ENCODE measurements at regions not wholly inside any gene's neighbourhood (a gene's known extent, or its start where the extent isn't known, plus 50 kb on each side); places are given as distances from the start of the nearest gene placed in this dataset.
"Not testable (repeated sequence)": the region's sequence is repeated elsewhere in the genome, so short reads cannot be mapped to it uniquely, and the experiment has no call there.

DNA sequence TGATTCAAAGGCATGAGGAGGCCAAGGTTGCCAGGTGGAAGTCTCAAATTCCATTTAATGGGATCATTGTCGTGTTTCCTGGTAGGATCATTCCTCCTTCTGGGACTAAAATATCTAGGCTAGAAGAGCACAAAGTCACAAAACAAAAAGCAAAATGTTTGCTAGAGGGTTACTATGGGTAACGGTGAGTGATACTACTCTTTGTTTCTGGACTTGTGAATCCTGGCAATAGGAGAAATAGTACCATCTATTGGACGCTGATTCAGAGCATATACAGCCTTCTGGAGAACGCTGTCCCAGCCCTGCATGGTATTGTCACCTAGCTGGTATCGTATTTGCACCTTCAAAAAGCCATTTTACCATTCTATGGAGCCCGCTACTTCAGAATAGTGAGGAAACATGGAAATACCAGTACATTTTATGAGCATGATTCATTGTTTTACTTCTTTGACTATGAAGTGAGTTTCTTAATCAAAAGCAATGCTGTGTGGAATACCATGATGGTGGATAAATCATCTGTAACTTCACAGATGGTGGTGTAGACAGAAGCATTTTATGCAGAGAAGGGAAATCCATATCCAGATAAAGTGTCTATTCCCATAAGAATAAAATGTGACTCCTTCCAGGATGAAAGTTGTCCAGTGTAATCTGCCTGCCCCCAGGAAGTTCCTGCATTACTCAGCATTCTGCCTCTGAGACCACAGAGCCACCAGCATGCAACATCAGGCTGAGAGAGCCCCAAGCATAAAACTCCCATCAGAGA is 361.0 kb downstream of the ETV1 start:
- DNase-seq: peak; percentile 36

DNA sequence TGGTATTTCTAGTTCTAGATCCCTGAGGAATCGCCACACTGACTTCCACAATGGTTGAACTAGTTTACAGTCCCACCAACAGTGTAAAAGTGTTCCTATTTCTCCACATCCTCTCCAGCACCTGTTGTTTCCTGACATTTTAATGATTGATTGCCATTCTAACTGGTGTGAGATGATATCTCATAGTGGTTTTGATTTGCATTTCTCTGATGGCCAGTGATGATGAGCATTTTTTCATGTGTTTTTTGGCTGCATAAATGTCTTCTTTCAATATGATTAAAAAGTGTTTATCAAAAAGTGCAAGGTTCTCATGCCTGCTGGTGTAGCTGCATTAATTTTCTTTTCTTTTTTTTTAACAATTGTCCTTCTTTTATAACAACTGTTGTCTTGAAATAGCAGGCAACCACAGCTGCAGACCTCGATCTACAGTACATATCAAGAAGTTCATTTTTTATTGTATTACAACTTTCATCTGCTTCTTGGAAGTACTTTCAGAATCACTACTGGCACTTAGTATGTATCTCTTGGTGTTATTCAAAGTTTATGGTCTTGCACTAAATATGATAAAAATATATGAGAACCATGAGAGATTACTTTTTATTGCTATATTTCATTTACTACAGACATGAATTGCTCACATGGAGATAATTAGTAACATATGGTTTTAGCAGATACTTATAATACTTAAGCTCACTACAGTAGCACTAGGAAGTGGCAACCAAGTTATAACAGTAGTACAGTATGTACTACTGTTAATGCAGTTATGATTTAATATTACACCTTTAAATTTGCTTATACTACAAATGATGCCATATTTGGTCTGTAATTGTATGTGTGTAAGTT is 358.0 kb downstream of the ETV1 start:
- DNase-seq: not testable (repeated sequence)

DNA sequence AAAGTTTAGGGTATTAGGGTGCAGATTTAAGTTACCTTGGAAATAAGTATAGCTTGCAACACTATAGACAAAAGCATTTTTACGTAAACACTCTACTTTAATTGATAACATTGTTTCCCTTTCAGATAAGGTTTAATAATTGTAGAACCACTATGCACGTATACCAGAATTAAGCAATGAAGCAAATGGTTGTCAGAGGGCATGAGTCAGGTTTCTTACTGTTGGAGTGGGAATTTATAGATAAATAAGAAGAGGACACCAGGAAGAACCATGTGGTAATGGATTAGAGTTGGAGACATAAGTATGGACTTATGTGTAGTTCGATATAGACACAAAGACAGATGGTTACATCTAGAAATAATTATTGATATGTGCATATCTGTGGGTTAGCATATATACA is 355.6 kb downstream of the ETV1 start:
- DNase-seq: no peak

DNA sequence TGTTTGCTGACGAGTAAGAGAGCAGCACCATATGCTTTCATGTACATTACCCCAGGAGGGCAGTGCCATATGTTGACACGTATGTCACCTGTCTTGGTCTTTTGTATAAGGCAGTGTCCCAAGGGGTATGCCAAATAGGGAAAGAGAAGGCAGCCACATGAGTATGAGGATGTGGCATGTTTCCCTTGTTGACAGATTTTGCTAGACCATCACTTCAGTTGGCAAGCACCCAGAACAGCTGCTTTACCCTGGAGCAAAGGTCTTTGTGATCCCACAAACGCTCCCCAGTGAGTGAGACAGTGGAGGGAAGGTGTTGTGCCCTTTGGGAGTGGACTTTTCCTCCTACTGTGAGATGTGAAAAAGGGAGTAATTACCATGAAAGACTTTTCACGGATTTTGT is 350.1 kb downstream of the ETV1 start:
- no peak for DNase-seq

DNA sequence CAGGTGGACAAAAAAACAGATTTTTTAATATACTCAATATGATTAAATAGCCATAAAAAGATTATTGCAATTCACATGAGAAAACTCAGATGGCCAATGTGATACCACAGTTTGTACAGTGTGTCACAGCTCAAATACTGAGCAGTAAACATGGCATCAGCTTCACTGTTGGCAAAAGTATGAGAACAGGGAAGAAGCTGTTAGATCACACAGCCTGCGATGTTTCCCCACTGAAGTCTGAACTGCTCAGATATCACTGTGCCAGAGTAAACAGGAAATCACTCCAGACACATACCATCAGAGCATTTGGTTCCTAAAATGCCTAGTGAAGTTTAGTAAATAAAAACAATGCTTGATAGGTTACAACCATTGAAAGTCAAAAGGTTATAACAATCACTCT is 347.8 kb downstream of the ETV1 start:
- DNase-seq: peak; percentile 5

DNA sequence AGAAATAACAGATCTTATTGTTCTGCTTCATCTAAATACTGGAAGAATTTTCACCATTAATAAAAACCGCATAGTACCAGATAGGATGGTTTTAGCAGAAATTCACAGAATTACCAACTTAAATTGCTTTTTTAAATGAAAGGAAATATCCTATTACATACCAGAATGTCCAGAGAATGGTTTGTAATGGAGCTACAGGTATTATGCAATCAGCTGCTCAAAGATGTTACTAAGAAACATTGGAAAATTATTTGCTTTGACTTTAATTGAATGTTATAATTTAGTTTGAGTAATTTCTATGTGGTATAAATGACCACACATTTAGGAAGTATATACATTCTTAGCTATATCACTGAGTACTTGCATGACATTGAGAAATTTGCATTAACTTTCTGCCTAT is 338.3 kb downstream of the ETV1 start:
- no peak for DNase-seq

DNA sequence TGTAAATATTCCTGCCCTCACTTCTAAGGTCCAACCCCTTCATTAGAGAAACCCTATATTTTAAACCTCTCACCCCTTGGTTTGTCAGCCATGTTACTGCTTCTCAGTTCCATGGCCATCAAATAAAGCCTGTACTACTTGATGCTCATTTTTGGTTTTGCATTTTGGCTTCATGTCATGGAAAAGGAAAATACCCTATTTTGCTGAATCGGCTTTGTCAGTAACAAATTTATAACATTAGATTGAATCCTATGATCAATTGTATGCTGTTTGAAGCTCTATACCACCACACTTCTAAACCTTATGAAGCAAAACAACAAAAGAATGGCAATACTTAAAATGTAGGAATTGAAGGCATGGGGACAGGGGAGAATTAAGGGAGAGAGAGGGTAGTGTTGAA is 333.1 kb downstream of the ETV1 start:
- DNase-seq: no peak

DNA sequence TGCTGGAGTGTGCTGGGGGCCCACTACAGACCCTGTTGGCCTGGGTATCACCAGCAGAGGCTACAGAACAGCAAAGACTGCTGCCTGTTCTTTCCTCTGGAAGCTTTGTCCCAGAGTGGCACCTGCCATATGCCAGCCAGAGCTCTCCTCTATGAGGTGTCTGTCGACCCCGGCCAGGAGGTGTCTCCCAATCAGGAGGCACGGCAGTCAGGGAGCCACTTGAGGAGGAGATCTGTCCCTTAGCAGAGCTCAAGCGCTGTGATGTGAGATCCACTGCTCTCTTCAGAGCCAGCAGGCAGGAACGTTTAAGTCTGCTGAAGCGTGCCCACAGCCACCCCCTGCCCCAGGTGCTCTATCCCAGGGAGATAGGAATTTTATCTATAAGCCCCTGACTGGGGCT is 316.2 kb downstream of the ETV1 start:
- DNase-seq: no peak

DNA sequence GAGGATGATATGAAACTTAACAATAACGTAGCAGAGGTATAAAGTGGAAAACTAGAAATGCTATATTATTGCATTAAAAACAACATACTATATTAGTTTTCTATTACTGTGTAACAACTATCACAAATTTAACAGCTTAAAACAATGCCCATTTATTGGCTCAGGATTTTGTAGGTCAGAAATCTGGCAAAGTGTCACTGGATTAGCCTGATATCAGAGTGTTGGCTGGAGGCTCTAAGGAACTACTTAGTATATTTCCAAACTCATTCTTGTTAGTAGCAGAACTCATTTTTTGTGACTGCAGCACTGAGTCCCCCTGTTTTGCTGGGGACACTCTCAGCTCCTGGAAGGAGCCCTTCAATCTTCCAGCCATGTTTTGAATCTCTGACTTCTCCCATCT is 306.8 kb downstream of the ETV1 start:
- no peak for DNase-seq

DNA sequence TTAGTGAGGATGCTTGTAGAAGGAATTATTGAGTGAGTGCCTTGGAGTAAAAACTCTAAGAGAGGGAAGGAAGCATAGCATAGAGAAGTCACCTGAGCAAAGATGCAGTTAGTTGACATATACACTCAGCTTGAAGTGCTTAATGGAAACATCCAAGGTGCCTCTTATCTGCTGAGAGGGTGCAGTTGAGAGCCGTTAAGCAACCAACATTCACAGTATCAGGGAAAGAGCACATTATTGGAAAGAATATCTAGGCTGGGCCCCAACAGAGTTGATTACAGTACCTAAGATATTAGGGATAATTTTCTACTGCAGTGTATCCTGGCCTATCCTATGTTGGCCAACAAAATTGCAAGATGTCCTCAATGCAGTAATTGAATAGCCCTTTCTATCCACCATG is 302.0 kb downstream of the ETV1 start:
- DNase-seq: no peak

DNA sequence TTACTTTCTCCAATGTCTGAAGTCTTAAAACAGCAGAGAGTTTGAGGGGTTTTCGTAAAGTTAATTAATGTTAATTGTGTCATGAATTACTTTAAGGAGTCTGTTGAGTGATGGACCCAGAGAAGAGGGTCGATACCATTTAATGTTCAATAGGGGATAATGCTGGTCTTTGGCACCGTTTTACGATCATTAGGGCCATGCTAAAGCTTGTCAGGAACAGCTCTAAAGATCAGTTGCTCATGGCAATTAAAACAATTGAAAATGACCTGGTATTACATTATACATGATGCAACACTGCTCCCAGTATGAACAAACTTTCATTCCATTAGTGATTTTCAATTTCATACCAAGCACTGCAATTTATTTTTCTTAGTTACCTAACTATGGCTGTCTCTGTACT is 296.9 kb downstream of the ETV1 start:
- no peak for DNase-seq

DNA sequence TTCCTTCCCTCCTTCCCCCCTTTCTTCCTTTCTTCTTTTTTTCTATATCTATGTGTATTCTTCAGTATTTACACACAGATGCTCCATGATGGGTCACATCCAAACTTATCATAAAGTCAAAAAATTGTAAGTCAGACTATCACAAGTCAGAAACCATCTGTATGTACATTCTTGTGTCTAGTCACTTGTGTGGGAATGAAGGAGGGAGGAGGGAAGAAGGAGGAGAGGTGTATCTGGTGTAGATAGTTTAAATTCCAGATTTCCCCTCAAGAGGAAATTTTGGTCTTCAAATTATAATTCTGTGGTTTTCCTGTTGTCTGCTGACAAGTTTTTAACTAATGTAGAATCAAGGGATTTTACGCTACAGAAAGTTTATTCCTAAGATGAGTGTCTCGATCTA is 287.2 kb downstream of the ETV1 start:
- DNase-seq: no peak

DNA sequence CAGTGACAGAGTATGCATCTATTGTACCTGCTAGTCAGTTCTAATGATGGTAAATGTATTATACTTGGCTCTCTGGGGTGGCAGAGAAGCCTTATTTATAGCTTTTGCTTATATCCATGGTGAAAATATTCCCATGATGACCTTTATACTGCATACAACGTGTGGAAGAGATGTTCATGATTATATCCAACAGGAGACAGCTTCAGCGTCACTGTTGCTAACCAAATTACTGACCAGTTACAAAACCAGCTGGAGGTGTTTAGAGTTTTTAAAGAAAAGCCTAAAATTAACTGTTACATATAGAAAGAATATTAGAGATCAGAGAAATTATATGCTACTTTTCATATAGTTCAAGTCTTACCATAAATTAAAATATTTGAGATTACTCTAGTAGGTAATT is 280.8 kb downstream of the ETV1 start:
- DNase-seq: no peak

DNA sequence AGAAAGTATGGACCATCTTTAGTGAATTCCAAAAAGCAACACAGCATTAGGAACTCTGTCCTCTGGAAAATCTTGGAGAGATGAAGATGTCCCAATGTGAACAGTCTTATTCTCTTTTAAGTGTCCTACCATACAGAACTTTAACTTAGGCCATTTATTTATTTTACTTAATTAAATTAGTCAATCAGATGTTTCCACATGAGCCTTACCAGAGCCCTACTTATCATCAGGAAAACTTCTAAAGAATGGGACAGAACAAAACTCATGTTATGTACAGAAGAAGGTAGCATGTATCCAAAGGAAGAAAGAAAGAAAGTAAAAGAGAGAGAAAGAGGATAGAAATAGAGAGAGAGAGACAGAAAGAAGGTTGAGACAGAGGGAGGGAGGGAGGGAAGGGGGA is 276.4 kb downstream of the ETV1 start:
- no peak for DNase-seq

DNA sequence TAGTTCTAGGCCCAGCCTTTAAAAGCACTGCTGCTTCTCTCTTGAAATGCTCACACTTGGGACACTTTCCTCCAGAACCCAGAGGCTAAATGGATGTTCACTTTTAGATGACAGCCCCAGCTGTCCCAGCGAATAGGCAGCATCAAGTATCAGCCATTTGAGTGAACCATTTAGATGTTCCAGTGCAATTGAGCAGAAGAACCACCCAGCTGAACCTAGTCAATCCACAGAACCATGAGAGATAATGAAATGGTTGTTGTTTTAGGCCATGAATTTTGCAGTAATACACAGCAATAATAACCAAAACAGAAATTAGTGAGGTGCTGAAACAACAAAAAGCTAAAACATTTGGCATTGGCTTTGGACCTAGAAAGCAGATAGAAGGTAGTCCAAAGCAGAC is 273.9 kb downstream of the ETV1 start:
- no peak for DNase-seq

DNA sequence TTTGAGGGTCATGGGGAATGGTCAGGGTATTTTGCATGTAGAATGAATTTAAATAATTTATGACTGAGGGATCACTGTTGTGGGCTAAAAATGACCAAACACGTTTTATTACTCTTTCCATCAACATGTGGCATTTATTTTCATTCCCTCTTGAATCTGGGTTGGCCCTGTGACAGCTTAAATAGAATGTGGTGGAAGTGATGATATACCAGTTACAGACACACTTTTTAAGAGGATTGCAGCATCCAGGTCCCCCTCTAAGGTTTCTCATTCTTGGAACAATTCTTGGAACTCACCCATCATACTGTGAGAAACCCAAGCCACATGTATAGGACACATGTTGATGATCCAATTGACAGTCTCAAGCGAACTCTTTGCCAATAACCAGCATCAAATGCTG is 272.4 kb downstream of the ETV1 start:
- no peak for DNase-seq

DNA sequence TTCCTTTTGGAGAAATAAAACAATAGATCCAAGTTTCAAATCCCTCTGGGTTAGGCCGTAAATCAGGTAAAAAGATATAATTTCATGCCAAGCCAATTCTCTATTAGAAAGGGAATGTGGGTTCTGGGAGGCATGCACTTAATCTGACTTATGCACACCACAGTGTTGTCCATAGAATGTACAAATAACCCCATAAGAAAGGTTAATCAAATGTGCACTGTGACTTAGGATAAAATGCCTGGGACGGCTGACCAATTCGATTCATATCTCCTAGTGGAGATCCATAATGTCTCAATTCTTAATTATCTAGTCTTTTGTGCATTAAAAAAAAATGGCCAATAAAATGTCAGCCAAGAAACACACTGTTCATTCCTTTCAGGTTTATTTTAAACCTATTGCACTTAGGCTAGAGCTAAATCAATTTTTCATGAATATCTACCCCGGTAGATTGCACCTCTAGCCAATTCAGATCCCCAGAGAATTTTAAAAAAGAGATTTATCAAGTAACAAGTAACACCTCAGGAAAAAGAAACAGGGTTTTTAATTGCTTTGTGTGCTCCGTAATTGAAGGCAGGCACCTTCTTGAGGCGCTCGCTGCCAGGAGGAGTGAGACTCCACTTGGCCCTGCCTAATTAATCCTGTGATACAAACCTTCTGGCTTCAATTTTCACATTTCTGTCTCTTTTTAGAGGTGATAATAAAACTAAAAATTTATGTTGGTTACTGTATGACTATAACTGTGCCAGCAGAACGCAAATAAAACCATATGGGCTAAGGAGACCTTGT is 265.1 kb downstream of the ETV1 start:
- DNase-seq: no peak

DNA sequence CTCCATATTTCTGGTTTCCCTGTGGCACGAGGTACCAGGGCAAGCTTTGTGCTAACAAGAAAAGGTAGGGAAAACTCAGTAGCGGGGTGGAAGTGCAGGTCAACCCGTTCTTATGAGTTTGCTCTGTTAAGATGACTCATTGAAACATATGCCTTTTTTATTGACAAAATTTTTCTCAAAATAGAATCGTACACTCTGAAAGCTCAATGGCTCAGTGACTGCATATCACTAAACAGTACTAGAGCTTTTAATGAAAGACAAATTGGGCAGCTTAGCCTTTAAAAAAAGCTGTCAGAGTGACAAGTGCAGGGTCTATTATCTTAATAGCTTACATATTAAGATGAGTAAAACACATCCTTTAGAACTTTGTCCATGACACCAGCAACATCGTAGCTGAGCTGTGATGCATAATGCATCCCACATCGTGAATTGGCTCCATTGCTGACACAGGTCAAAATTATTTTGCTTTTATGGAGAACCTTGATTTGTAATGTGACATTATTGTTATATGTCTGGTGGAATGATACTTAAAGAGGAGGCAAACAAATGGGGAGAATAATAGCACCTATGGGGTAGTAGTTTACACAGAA is 264.4 kb downstream of the ETV1 start:
- no peak for DNase-seq

DNA sequence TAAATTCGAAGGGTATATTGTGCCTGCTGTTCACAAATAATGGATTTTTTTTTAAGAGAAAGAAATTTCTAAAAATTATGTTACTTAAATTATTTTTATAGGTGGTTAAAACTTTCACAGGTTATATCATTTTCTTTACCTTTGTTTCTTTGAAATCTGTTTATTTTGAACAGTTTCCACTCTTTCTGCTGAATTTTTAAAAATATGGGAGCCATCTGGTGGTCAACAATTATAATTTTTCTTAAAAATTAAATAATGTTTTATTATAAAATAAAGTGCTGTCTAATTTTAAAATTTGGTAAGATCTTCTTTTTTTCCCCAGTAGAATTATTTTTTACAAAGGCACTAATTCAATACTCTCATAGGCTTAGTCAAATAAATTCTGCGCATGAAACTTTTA is 263.9 kb downstream of the ETV1 start:
- DNase-seq: no peak

DNA sequence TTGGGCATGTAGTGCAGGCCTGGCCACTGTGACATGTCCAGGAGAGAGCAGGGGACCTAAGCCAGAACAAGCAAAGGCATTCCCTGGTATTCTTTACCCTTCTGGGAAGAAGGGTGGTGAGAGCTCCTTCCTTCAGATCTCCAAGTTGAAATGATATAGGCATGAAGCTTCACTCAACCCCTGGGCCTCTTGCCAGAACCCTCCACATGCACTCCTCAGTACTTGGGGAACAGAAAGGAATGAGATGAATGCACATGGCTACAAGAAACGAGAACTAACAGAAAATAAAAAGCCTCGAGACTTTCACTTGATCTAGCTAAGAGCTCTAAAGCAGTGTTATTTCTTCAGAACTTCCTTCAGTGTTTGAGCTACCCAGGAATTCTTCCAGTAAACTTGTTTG is 262.2 kb downstream of the ETV1 start:
- DNase-seq: no peak

DNA sequence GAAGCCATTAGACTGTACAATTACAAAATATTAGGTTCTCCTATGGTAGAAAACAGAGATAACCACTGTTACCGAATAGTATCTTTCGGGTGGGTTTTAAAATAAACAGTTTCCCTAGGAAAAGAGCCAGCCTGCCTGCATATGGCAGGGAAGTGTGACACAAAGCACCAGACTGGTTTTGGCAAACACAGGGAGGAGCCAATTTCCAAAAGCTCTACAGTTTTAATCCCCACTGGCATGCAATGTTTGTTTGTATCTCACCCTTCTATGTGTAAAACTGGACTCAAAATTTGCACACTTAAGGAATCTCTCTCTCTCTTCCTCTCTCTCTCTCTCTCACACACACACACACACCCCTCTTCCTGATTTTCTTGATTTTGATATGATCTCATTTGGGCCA is 261.7 kb downstream of the ETV1 start:
- no peak for DNase-seq

DNA sequence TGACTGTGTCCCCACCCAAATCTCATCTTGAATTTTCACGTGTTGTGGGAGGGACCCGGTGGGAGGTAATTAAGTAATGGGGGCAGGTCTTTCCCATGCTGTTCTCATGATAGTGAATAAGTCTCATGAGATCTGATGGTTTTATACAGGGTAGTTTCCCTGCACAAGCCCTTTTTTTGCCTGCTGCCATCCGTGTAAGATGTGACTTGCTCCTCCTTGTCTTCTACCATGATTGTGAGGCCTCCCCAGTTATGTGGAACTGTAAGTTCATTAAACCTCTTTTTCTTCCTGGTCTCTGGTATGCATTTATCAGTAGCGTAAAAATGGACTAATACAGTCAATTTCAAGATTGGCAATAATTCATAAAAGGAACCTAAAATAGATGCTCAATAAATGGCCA is 261.0 kb downstream of the ETV1 start:
- DNase-seq: not testable (repeated sequence)

DNA sequence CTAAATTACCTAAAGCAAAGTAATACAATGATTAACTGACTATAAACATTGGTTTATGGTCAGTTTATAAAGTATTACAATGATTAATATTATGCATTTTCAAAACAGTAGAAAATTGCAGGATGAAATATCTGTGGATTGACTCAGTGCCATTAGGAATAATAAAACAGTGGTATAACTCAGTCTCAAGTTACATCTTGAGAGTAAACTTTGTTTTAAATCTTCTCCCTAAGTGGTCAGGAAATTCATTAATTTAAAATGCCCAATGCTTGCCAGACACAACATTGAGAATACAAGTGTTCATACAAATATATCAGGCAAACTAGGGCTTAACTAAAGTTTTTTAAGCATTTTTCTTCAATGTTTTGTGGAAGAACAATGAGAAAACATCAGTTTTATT is 257.8 kb downstream of the ETV1 start:
- no peak for DNase-seq

All from fibroblast of skin of back (primary cell).